Loucy (cell line): ENCODE measurements at regions not wholly inside any gene's neighbourhood (a gene's known extent, or its start where the extent isn't known, plus 50 kb on each side); places are given as distances from the start of the nearest gene placed in this dataset.

ENCODE experiments used
- H2AFZ ChIP-seq: fragments of 200-600 bp; sonication (generic); 2 replicates; pipeline ENCODE4 v1.6.0; 2016; ENCODE audit warnings: antibody characterized with exemption, mild to moderate bottlenecking, low read length, moderate library complexity
- H3F3A ChIP-seq: fragments of 200-600 bp; 2 replicates; pipeline ENCODE4 v1.6.0; 2016; ENCODE audit warnings: antibody characterized with exemption, low read depth, mild to moderate bottlenecking
- H3K27me3 ChIP-seq: fragments of 200-600 bp; sonication (generic); 2 replicates; pipeline ENCODE4 v1.6.1; 2014; ENCODE audit warnings: low read length, mild to moderate bottlenecking; ENCODE audit not compliant: insufficient read depth, poor library complexity, severe bottlenecking
- H3K36me3 ChIP-seq: fragments of 200-600 bp; sonication (generic); 2 replicates; pipeline ENCODE4 v1.6.1; 2016; ENCODE audit warnings: low read length; ENCODE audit not compliant: insufficient read depth
- H3K4me1 ChIP-seq: fragments of 200-600 bp; sonication (generic); 2 replicates; pipeline ENCODE4 v1.5.1; 2014; ENCODE audit warnings: low read length, mild to moderate bottlenecking; ENCODE audit not compliant: insufficient read depth, poor library complexity, severe bottlenecking
- H3K4me2 ChIP-seq: fragments of 200-600 bp; sonication (generic); 2 replicates; pipeline ENCODE4 v1.6.0; 2014; ENCODE audit warnings: antibody characterized with exemption, low read length, low read depth, mild to moderate bottlenecking; ENCODE audit not compliant: poor library complexity, severe bottlenecking
- H3K4me3 ChIP-seq: fragments of 200-600 bp; sonication (generic); 2 replicates; pipeline ENCODE4 v1.5.1; 2014; ENCODE audit warnings: low read length, mild to moderate bottlenecking, mixed read lengths; ENCODE audit not compliant: poor library complexity, severe bottlenecking
- H3K79me2 ChIP-seq: fragments of 200-600 bp; sonication (generic); 2 replicates; pipeline ENCODE4 v1.6.1; 2014; ENCODE audit warnings: low read length; ENCODE audit not compliant: insufficient read depth
- H3K9ac ChIP-seq: fragments of 200-600 bp; sonication (generic); 2 replicates; pipeline ENCODE4 v1.6.0; 2014; ENCODE audit warnings: mild to moderate bottlenecking, low read depth, low read length, moderate library complexity; ENCODE audit not compliant: poor library complexity, severe bottlenecking
- H3K9me2 ChIP-seq: fragments of 200-600 bp; sonication (generic); replicated peaks from 2 replicates; pipeline ENCODE4 v1.6.1; 2016; ENCODE audit warnings: low read depth, low read length, mixed read lengths
- H3K9me3 ChIP-seq: fragments of 200-600 bp; sonication (generic); 2 replicates; pipeline ENCODE4 v1.6.1; 2014; ENCODE audit warnings: mild to moderate bottlenecking, antibody characterized with exemption, low read length, low read depth; ENCODE audit not compliant: insufficient read depth
- H4K20me1 ChIP-seq: fragments of 200-600 bp; sonication (generic); 2 replicates; pipeline ENCODE4 v1.6.0; 2014; ENCODE audit warnings: antibody characterized with exemption, low read length, mild to moderate bottlenecking; ENCODE audit not compliant: insufficient read depth, poor library complexity, severe bottlenecking
- EZH2phosphoT487 ChIP-seq: fragments of 200-600 bp; IDR thresholded peaks from 2 replicates; pipeline ENCODE4 v1.6.1; 2018; ENCODE audit warnings: antibody characterized with exemption, mild to moderate bottlenecking, moderate library complexity, borderline replicate concordance
- TF ChIP-seq, protein P1 (sequence below): fragments of 200-600 bp; sonication (generic); conservative IDR thresholded peaks from 2 replicates; pipeline ENCODE4 v1.5.1; 2014; ENCODE audit warnings: mild to moderate bottlenecking, antibody characterized with exemption, low read length

DNA sequence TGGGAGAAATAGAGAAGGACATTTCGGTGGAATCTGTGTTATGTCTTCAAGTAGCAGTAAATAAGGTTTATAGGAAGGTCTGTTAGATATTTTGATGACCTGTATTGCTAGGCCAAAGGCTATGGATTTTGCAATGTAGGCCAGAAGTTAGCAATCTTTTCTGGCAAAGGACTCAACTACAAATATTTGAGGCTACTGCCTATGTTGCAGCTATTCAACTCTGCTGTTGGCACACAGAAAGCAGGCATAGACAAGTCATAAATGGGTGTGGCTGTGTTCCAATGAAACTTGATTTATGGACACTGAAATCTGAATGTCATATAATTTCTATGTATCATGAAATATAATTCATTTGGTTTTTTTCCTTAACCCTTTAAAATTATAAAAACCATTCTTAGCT, 438.7 kb upstream of the C2CD4B start:
- H2AFZ ChIP-seq, result no peak overlapping the region
- H3K27me3 ChIP-seq, result no peaks in the 10 kb centered on the region
- no peak overlapping the region for H3K4me3 ChIP-seq
- no peak overlapping the region for H3K9ac ChIP-seq
- H3K9me2 ChIP-seq, result no peaks in the 10 kb centered on the region
- H3K4me2 ChIP-seq, result no peak overlapping the region
- H3K9me3 ChIP-seq, result no peaks in the 10 kb centered on the region
- no peaks in the 10 kb centered on the region for H3K36me3 ChIP-seq
- H4K20me1 ChIP-seq, result no peaks in the 10 kb centered on the region
- H3K4me1 ChIP-seq, result no peaks in the 10 kb centered on the region
- no peak for TF ChIP-seq EZH2phosphoT487
- TF ChIP-seq, protein P1, sequence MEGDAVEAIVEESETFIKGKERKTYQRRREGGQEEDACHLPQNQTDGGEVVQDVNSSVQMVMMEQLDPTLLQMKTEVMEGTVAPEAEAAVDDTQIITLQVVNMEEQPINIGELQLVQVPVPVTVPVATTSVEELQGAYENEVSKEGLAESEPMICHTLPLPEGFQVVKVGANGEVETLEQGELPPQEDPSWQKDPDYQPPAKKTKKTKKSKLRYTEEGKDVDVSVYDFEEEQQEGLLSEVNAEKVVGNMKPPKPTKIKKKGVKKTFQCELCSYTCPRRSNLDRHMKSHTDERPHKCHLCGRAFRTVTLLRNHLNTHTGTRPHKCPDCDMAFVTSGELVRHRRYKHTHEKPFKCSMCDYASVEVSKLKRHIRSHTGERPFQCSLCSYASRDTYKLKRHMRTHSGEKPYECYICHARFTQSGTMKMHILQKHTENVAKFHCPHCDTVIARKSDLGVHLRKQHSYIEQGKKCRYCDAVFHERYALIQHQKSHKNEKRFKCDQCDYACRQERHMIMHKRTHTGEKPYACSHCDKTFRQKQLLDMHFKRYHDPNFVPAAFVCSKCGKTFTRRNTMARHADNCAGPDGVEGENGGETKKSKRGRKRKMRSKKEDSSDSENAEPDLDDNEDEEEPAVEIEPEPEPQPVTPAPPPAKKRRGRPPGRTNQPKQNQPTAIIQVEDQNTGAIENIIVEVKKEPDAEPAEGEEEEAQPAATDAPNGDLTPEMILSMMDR, result no peak
- no peaks in the 10 kb centered on the region for H3K79me2 ChIP-seq
- no peaks in the 10 kb centered on the region for H3F3A ChIP-seq

DNA sequence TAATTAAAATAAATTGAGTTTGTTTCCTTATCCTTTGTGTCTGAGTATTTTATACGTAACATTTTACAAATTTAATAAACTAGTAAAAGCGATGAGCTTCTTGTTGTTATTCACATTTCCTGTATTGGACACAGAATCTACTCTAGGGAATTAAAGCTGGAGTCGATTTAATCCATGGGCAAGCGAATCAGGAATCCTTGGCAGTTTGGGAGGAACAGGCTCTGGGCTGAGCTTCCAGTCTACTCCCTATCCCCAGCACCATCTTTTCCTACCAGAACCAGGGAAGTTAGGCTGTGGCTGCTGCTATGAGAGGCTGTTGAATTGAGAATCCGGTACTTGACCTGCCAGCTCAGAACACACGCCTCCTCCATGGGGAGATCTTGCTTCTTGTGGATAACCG, 437.3 kb upstream of the TPM1 start:
- Histone ChIP-seq H3K9ac (no peak overlapping the region), H3K4me1 (no peaks in the 10 kb centered on the region), H3K27me3 (no peaks in the 10 kb centered on the region), H4K20me1 (no peaks in the 10 kb centered on the region), H3F3A (no peaks in the 10 kb centered on the region), H3K4me2 (no peak overlapping the region), H2AFZ (no peak overlapping the region), H3K79me2 (no peaks in the 10 kb centered on the region), H3K36me3 (no peaks in the 10 kb centered on the region), H3K9me2 (no peaks in the 10 kb centered on the region), H3K4me3 (no peak overlapping the region), H3K9me3 (no peaks in the 10 kb centered on the region)
- TF ChIP-seq EZH2phosphoT487, result no peak
- TF ChIP-seq, protein P1, result no peak

DNA sequence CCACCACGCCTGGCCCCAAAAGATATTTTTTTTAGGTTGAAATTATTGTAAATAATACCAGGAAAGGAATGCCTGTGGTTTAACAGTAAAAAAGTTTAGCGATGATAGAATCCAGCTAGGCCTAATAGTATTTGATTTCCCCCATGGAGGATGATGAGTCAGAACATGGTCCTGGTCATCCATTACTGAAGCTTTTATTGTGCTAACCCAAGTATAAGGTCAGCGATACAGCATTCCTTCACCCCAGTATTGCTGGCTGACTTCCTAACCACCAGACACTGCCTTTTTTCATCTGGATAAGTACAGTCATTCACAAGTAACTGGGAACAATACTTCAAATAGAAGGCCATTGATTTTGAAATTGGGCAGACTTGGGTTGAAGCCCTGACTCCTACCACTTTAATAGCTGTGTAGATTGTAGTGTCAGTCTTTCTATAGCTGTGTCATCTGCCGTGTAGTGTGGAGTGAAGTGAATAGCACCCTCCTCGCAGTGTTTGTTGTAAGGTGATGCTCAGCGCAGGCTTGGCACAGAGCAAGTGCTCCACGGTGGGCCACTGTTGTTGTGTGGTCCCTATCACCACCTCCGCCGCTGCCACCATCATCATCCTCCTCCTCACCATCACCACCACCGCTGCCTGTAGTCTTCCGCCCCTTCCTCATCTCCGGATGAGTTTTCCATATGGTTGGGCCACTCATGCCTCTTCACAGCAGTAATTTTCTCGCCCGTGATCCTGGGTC, 436.0 kb upstream of the TPM1 start:
- Histone ChIP-seq H3K36me3 (no peaks in the 10 kb centered on the region), H3K9me2 (no peaks in the 10 kb centered on the region), H3K79me2 (no peaks in the 10 kb centered on the region), H3K4me3 (no peak overlapping the region), H3F3A (no peaks in the 10 kb centered on the region), H3K27me3 (no peaks in the 10 kb centered on the region), H3K9me3 (no peaks in the 10 kb centered on the region), H3K4me1 (no peaks in the 10 kb centered on the region), H3K4me2 (no peak overlapping the region), H3K9ac (no peak overlapping the region), H4K20me1 (no peaks in the 10 kb centered on the region), H2AFZ (no peak overlapping the region)
- TF ChIP-seq EZH2phosphoT487, result no peak
- TF ChIP-seq, protein P1, result no peak
